OCI-LY7 (cell line): ENCODE measurements at regions not wholly inside any gene's neighbourhood (a gene's known extent, or its start where the extent isn't known, plus 50 kb on each side); places are given as distances from the start of the nearest gene placed in this dataset.
A peak's percentile ranks its signal among the peaks of the same experiment; 100 is the strongest.

Source experiments
- BruUV-seq: library from RNA; stranded (reverse); fragments of 400-500 nt; replicated peaks from 2 replicates; lab custom pipeline; 2021; lab: Mats Ljungman, UMichigan
- CTCF ChIA-PET: fragments of 300-600 bp; sonication (Branson Sonifier 250); formaldehyde crosslinking; loops from one replicate; lab custom pipeline; 2022; ENCODE audit warnings: antibody characterized with exemption; ENCODE audit not compliant: unreplicated experiment; lab: Charles Lee
- POLR2A ChIA-PET: fragments of 300-600 bp; sonication (Branson Sonifier 250); formaldehyde crosslinking; loops from one replicate; lab custom pipeline; 2022; ENCODE audit warnings: antibody characterized with exemption; lab: Charles Lee
- DNase-seq: peaks from one replicate; pipeline ENCODE4 v3.0.0-alpha.2; 2015; ENCODE audit warnings: low spot score
- H2AFZ ChIP-seq: fragments of 200-600 bp; sonication (generic), shearing (Covaris generic); 2 replicates; pipeline ENCODE4 v1.6.1; 2014; ENCODE audit warnings: mild to moderate bottlenecking, antibody characterized with exemption, low read length, moderate library complexity
- H3K27ac ChIP-seq: fragments of 200-600 bp; sonication (generic); 2 replicates; pipeline ENCODE4 v1.5.1; 2014; ENCODE audit warnings: mixed run types, low read depth, mild to moderate bottlenecking, moderate library complexity, low read length, inconsistent platforms; ENCODE audit not compliant: poor library complexity, severe bottlenecking
- H3K36me3 ChIP-seq: fragments of 200-600 bp; sonication (generic); 2 replicates; pipeline ENCODE4 v1.6.1; 2014; ENCODE audit warnings: mild to moderate bottlenecking, antibody characterized with exemption, low read length, moderate library complexity, mixed read lengths; ENCODE audit not compliant: insufficient read depth
- H3K4me1 ChIP-seq: fragments of 200-600 bp; sonication (generic); 2 replicates; pipeline ENCODE4 v1.5.1; 2014; ENCODE audit warnings: mild to moderate bottlenecking, low read length; ENCODE audit not compliant: insufficient read depth, poor library complexity, severe bottlenecking
- H3K4me2 ChIP-seq: fragments of 200-600 bp; sonication (generic); 2 replicates; pipeline ENCODE4 v1.6.1; 2014; ENCODE audit warnings: mild to moderate bottlenecking, low read length
- H3K4me3 ChIP-seq: fragments of 200-600 bp; sonication (generic); 2 replicates; pipeline ENCODE4 v1.5.1; 2014; ENCODE audit warnings: mild to moderate bottlenecking, low read depth, low read length; ENCODE audit not compliant: poor library complexity, severe bottlenecking
- H3K79me2 ChIP-seq: fragments of 200-600 bp; sonication (generic); 2 replicates; pipeline ENCODE4 v1.6.1; 2016; ENCODE audit warnings: low read depth, mild to moderate bottlenecking, low read length, moderate library complexity, mixed read lengths; ENCODE audit not compliant: insufficient read depth
- H3K9me2 ChIP-seq: fragments of 200-600 bp; sonication (generic); 2 replicates; pipeline ENCODE4 v1.6.1; 2016; ENCODE audit warnings: mild to moderate bottlenecking, low read length, mixed read lengths; ENCODE audit not compliant: insufficient read depth
- H3K9me3 ChIP-seq: fragments of 200-600 bp; sonication (generic); 2 replicates; pipeline ENCODE4 v1.6.1; 2014; ENCODE audit warnings: mild to moderate bottlenecking, mixed run types, low read length, mixed read lengths
- H4K20me1 ChIP-seq: fragments of 200-600 bp; sonication (generic); 2 replicates; pipeline ENCODE4 v1.6.1; 2014; ENCODE audit warnings: mild to moderate bottlenecking, antibody characterized with exemption, low read length, moderate library complexity, mixed read lengths; ENCODE audit not compliant: insufficient read depth
- EZH2phosphoT487 ChIP-seq: fragments of 200-600 bp; sonication (generic); IDR thresholded peaks from 2 replicates; pipeline ENCODE4 v1.6.1; 2018; ENCODE audit warnings: low read depth, borderline replicate concordance, mild to moderate bottlenecking, mixed run types, antibody characterized with exemption, low read length, moderate library complexity, mixed read lengths
- intact Hi-C: fragments of 100-400 bp; cut with micrococcal nuclease; formaldehyde crosslinking; loops from one replicate; pipeline ENCODE4 v1.10.0; 2022; ENCODE audit not compliant: unreplicated experiment
- TF ChIP-seq, protein P1 (sequence below): fragments of 200-600 bp; sonication (generic); conservative IDR thresholded peaks from 2 replicates; pipeline ENCODE4 v1.5.1; 2014; ENCODE audit warnings: mild to moderate bottlenecking, antibody characterized with exemption, low read length, moderate library complexity, mixed read lengths

DNA sequence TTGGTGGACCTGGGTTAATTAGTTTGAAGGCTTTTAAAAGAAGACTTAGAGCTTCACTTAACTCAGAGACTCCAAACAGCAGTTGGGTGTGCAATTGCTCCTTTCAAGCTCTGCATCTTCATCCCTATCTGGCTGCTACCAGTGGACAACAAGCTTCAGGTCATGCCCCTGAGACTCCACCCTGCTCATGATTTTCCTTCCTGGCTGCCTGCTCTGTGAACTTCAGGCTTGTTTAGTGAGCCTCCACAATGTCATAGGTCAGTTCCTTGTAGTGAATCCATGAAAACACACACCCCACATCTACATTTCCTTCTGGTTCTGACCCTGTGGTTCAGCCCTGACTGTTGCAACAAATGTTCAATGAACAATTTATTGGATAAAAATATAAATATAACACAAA lies 61.1 kb upstream of the MARCKS start:
- H3K79me2 ChIP-seq: no peaks in the 10 kb centered on the region
- ChIA-PET POLR2A (interaction anchor here (0.6 kb wide), 1 partner anchor 227 kb away, joined by 5 read pairs; no protein-coding TSS in a partner anchor), CTCF (no interaction called here)
- BruUV-seq: no TSS peak
- H3K27ac ChIP-seq: no peak overlapping the region
- H4K20me1 ChIP-seq: no peaks in the 10 kb centered on the region
- no peak overlapping the region for H3K4me2 ChIP-seq
- H2AFZ ChIP-seq: no peak overlapping the region
- intact Hi-C loops: no loop called here
- H3K36me3 ChIP-seq: no peaks in the 10 kb centered on the region
- H3K4me1 ChIP-seq: no peaks in the 10 kb centered on the region
- no peak for DNase-seq
- no peak for TF ChIP-seq EZH2phosphoT487
- TF ChIP-seq, protein P1, sequence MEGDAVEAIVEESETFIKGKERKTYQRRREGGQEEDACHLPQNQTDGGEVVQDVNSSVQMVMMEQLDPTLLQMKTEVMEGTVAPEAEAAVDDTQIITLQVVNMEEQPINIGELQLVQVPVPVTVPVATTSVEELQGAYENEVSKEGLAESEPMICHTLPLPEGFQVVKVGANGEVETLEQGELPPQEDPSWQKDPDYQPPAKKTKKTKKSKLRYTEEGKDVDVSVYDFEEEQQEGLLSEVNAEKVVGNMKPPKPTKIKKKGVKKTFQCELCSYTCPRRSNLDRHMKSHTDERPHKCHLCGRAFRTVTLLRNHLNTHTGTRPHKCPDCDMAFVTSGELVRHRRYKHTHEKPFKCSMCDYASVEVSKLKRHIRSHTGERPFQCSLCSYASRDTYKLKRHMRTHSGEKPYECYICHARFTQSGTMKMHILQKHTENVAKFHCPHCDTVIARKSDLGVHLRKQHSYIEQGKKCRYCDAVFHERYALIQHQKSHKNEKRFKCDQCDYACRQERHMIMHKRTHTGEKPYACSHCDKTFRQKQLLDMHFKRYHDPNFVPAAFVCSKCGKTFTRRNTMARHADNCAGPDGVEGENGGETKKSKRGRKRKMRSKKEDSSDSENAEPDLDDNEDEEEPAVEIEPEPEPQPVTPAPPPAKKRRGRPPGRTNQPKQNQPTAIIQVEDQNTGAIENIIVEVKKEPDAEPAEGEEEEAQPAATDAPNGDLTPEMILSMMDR: no peak
- no peaks in the 10 kb centered on the region for H3K9me2 ChIP-seq
- no peak overlapping the region for H3K4me3 ChIP-seq
- H3K9me3 ChIP-seq: no peaks in the 10 kb centered on the region

DNA sequence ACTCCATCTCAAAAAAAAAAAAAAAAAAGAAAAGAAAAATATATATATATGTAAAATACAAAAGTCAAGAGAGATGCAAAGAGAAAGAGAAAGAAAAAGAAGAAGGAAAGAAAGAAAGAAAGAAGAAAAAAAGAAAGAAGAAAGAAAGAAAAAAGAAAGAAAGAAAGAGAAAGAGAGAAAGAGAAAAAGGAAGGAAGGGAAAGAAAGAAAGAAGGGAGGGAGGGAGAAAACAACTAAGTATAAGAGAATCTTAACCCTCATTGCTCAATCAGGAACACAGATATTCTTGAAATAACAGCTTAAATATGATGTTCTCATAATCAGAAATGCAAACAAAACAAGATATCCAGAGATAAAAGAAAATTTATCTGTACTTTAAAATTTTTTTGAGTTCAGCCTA lies 54.4 kb upstream of the MARCKS start:
- CTCF ChIA-PET: no interaction called here
- Histone ChIP-seq H3K4me2 (no peak overlapping the region), H3K36me3 (no peaks in the 10 kb centered on the region), H2AFZ (no peak overlapping the region), H3K9me3 (no peaks in the 10 kb centered on the region), H3K4me3 (no peak overlapping the region), H3K4me1 (peaks cover 5% of the 10 kb centered on the region), H3K27ac (no peak overlapping the region), H3K79me2 (no peaks in the 10 kb centered on the region), H3K9me2 (no peaks in the 10 kb centered on the region), H4K20me1 (no peaks in the 10 kb centered on the region)
- POLR2A ChIA-PET: interaction anchor here (0.7 to 0.9 kb wide), 3 partner anchors 9 to 495 kb away, joined by 3 read pairs; no protein-coding TSS in a partner anchor
- intact Hi-C loops: no loop called here
- TF ChIP-seq, protein P1: no peak
- no peak for TF ChIP-seq EZH2phosphoT487
- no TSS peak for BruUV-seq
- DNase-seq: no peak

DNA sequence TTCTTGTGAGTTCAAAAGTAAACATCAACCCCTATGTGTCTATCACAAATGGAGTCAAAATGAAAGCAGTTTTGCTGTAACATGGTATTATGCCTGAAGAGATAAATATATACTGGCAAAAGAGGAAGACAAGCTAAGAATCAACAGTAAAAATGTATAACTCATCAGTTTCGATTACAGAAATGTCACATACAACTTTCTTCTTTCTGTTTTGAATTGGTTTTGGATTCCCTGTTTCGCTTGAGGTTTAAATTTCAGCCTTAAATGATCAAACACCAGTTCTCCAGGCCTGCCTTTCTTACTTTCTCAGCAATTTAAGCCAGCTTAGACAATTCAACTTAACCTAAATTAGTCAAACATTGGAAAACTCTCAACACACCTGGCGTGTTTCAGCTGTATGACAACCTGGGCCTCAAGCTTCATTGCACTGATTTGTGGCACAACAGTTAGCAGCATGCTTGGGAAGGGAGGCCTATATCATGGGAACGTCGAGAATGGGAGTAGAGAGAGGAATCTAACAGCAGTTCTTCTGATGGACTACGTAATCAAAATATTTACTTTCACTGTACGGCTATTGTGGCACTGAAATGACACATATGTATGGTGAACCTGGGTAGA lies 51.9 kb upstream of the MARCKS start:
- no peaks in the 10 kb centered on the region for H3K9me2 ChIP-seq
- peaks cover 25% of the 10 kb centered on the region for H3K4me1 ChIP-seq
- no peak overlapping the region for H3K4me3 ChIP-seq
- H3K79me2 ChIP-seq: no peaks in the 10 kb centered on the region
- BruUV-seq: no TSS peak
- ChIA-PET CTCF (no interaction called here), POLR2A (interaction anchor here (1.0 to 2.6 kb wide), 5 partner anchors 13 to 49 kb away, joined by 3 to 9 read pairs (median 3); no protein-coding TSS in a partner anchor)
- intact Hi-C loops: loop anchor here (5.0 kb wide), 1 partner anchor 52 kb away; the partner anchor contains the start of gene MARCKS
- H3K9me3 ChIP-seq: no peaks in the 10 kb centered on the region
- peak overlapping the region; percentile 22; the same call in 1 of the 2 replicates for H3K4me2 ChIP-seq
- H2AFZ ChIP-seq: no peak overlapping the region; the same call in 1 of the 2 replicates
- peak; percentile 2 for DNase-seq
- H4K20me1 ChIP-seq: peaks cover 8% of the 10 kb centered on the region; the same call in 1 of the 2 replicates
- no peaks in the 10 kb centered on the region for H3K36me3 ChIP-seq
- no peak overlapping the region for H3K27ac ChIP-seq
- TF ChIP-seq EZH2phosphoT487: no peak
- TF ChIP-seq, protein P1: no peak
